ENCODE measurements at regions not wholly inside any gene's neighbourhood (a gene's known extent, or its start where the extent isn't known, plus 50 kb on each side); places are given as distances from the start of the nearest gene placed in this dataset.

GRCh38 chrX:75673468-75673867, 111.6 kb downstream of the MAGEE2 start:
- no peak for TF ChIP-seq FOXM1 (IDR thresholded peaks at IDR 0.05; ENCODE audit: borderline replicate concordance, low read depth)
- no peak for TF ChIP-seq EGR1 (IDR thresholded peaks at IDR 0.05)
- TF ChIP-seq ZBTB7A (IDR thresholded peaks at IDR 0.05; ENCODE audit: low read depth) = no peak
- no peak for TF ChIP-seq CEBPB (IDR thresholded peaks at IDR 0.05)
- no peak for TF ChIP-seq TCF12 (IDR thresholded peaks at IDR 0.05; ENCODE audit: low read depth)
- TF ChIP-seq REST (IDR thresholded peaks at IDR 0.05; ENCODE audit: low read depth) = no peak
- TF ChIP-seq YY1 (IDR thresholded peaks at IDR 0.05; ENCODE audit: low read depth) = no peak

DNA sequence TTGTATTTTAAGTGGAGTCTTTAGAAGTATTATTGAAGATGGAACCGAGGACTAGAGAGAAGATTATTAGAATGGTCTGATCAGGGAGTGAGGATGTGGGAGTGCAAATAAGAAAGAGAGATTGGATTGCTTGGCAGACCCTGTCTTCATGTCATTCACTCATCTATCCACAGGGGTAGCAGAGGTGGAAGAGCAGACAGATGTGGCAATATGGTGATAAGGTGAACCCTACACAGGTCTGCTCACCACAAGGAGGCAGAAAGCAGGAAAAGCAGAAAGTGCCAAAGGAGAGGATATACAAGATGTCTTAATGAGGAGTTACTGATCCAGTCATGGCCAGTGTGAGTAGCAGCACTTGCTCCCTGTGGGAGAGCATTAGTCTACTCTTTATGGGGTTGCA, 129.4 kb downstream of the MAGEE2 start:
- TF ChIP-seq NFIC (IDR thresholded peaks at IDR 0.05) (no peak), USF1 (IDR thresholded peaks at IDR 0.05) (no peak), REST (IDR thresholded peaks at IDR 0.05; ENCODE audit: low read depth) (no peak), CEBPB (IDR thresholded peaks at IDR 0.05) (no peak), TCF12 (IDR thresholded peaks at IDR 0.05; ENCODE audit: low read depth) (no peak), TEAD4 (IDR thresholded peaks at IDR 0.05) (no peak), EGR1 (IDR thresholded peaks at IDR 0.05) (no peak), YY1 (IDR thresholded peaks at IDR 0.05; ENCODE audit: low read depth) (no peak)

- no peak for TF ChIP-seq TEAD4 (IDR thresholded peaks at IDR 0.05)
- TF ChIP-seq YY1 (IDR thresholded peaks at IDR 0.05; ENCODE audit: low read depth) = no peak
- TF ChIP-seq ZBTB7A (IDR thresholded peaks at IDR 0.05; ENCODE audit: low read depth) = no peak
- no peak for TF ChIP-seq EP300 (IDR thresholded peaks at IDR 0.05; ENCODE audit: borderline replicate concordance)
- no peak for TF ChIP-seq NFIC (IDR thresholded peaks at IDR 0.05)
- no peak for TF ChIP-seq USF1 (IDR thresholded peaks at IDR 0.05)
- TF ChIP-seq EGR1 (IDR thresholded peaks at IDR 0.05) = no peak
- no peak for TF ChIP-seq MAX (IDR thresholded peaks at IDR 0.05)
- no peak for TF ChIP-seq CEBPB (IDR thresholded peaks at IDR 0.05)
- no peak for TF ChIP-seq FOXM1 (IDR thresholded peaks at IDR 0.05; ENCODE audit: borderline replicate concordance, low read depth)
- TF ChIP-seq TAF1 (IDR thresholded peaks at IDR 0.05; ENCODE audit: low read depth) = no peak
- no peak for TF ChIP-seq REST (IDR thresholded peaks at IDR 0.05; ENCODE audit: low read depth)
- no peak for TF ChIP-seq CREB1 (IDR thresholded peaks at IDR 0.05; ENCODE audit: low read depth)
- no peak for TF ChIP-seq RAD21 (IDR thresholded peaks at IDR 0.05; ENCODE audit: low read depth)
- no peak for TF ChIP-seq TCF12 (IDR thresholded peaks at IDR 0.05; ENCODE audit: low read depth)
Observed at GRCh38 chrX:75649829-75650228, 127.0 kb upstream of the ZDHHC15 start.

DNA sequence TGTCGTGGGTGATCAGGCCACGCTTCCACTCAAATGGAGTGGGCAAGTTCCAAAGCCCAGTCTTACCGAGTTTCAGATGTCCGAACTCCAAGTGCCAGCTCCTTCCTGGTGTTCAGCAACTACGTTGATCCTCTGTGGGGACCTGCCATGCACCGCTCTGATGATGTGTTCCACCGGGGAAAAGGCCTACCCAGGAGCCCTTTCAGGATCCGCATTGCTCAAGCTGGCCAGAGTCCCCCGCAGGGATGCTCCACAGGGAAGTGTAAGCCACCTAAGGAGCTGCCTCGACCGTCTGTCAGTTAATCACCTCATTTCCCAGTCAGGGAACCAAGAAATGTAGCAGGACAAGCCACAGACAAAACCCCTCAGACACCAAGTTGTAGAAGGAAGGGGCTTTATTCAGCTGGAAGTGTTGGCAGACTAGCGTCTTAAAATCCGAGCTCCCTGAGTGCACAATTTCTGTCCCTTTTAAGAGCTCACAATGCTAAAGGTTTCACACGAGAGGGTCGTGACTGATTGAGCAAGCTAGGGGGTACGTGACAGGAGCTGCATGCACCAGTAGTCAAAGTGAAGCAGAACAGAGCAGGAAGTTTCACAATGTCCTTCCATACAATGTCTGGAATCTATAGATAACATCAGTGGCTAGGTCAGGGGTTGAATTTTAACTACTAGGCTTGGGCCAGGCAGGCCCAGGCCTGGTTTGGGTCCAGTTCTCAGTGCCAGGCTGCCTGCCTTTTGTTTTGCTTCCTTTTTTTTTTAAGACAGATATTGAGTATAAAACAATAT, 126.2 kb upstream of the ZDHHC15 start:
- no peak for TF ChIP-seq TAF1 (IDR thresholded peaks at IDR 0.05; ENCODE audit: low read depth)
- no peak for TF ChIP-seq NFIC (IDR thresholded peaks at IDR 0.05)
- no peak for TF ChIP-seq USF1 (IDR thresholded peaks at IDR 0.05)
- no peak for TF ChIP-seq EP300 (IDR thresholded peaks at IDR 0.05; ENCODE audit: borderline replicate concordance)
- TF ChIP-seq YY1 (IDR thresholded peaks at IDR 0.05; ENCODE audit: low read depth) = no peak
- no peak for TF ChIP-seq CEBPB (IDR thresholded peaks at IDR 0.05)
- no peak for TF ChIP-seq CREB1 (IDR thresholded peaks at IDR 0.05; ENCODE audit: low read depth)
- TF ChIP-seq FOXM1 (IDR thresholded peaks at IDR 0.05; ENCODE audit: borderline replicate concordance, low read depth) = no peak
- no peak for TF ChIP-seq RAD21 (IDR thresholded peaks at IDR 0.05; ENCODE audit: low read depth)

Data from Ishikawa (cell line).